ENCODE measurements at regions not wholly inside any gene's neighbourhood (a gene's known extent, or its start where the extent isn't known, plus 50 kb on each side); places are given as distances from the start of the nearest gene placed in this dataset.

- DNase-seq (ENCODE audit: low read depth) = peak; percentile 65
- TF ChIP-seq CTCF (IDR thresholded peaks at IDR 0.05; ENCODE audit: insufficient read depth, low read length) = peak; percentile 9
- no peak overlapping the region for H3K4me3 ChIP-seq (ENCODE audit: low read depth, low read length)
Measured at GRCh38 chr20:48012401-48012974, 227.2 kb upstream of the SULF2 start.

GRCh38 chr20:48011025-48011424, 225.7 kb upstream of the SULF2 start:
- no peak for TF ChIP-seq CTCF (IDR thresholded peaks at IDR 0.05; ENCODE audit: insufficient read depth, low read length)
- no peak overlapping the region for H3K4me3 ChIP-seq (ENCODE audit: low read depth, low read length)
- no peak for DNase-seq (ENCODE audit: low read depth)

- no peak for DNase-seq (ENCODE audit: low read depth)
- no peak for TF ChIP-seq CTCF (IDR thresholded peaks at IDR 0.05; ENCODE audit: insufficient read depth, low read length)
- H3K4me3 ChIP-seq (ENCODE audit: low read depth, low read length) = no peak overlapping the region
Measured at GRCh38 chr20:48010623-48011022, 225.3 kb upstream of the SULF2 start.

GRCh38 chr20:48008850-48009515, 223.7 kb upstream of the SULF2 start:
- DNase-seq (ENCODE audit: low read depth) = peak; percentile 33
- no peak overlapping the region for H3K4me3 ChIP-seq (ENCODE audit: low read depth, low read length)
- no peak for TF ChIP-seq CTCF (IDR thresholded peaks at IDR 0.05; ENCODE audit: insufficient read depth, low read length)

- DNase-seq (ENCODE audit: low read depth) = no peak
- H3K4me3 ChIP-seq (ENCODE audit: low read depth, low read length) = no peak overlapping the region
- no peak for TF ChIP-seq CTCF (IDR thresholded peaks at IDR 0.05; ENCODE audit: insufficient read depth, low read length)
Measured at GRCh38 chr20:48007351-48007750, 222.1 kb upstream of the SULF2 start.

- no peak for TF ChIP-seq CTCF (IDR thresholded peaks at IDR 0.05; ENCODE audit: insufficient read depth, low read length)
- no peak for DNase-seq (ENCODE audit: low read depth)
- H3K4me3 ChIP-seq (ENCODE audit: low read depth, low read length) = no peak overlapping the region
Measured at GRCh38 chr20:48006036-48006833, 221.0 kb upstream of the SULF2 start.
